Activated T-helper 1 cell treated with Interleukin-2 at 50 U/mL for 16 hours (primary cell): ENCODE measurements at regions not wholly inside any gene's neighbourhood (a gene's known extent, or its start where the extent isn't known, plus 50 kb on each side); places are given as distances from the start of the nearest gene placed in this dataset.
A peak's percentile ranks its signal among the peaks of the same experiment; 100 is the strongest.
"Not testable (repeated sequence)": the region's sequence is repeated elsewhere in the genome, so short reads cannot be mapped to it uniquely, and the experiment has no call there.

Source experiments
- DNase-seq: peaks from one replicate; pipeline ENCODE4 v3.0.0-alpha.2; 2020; ENCODE audit warnings: low read depth

DNA sequence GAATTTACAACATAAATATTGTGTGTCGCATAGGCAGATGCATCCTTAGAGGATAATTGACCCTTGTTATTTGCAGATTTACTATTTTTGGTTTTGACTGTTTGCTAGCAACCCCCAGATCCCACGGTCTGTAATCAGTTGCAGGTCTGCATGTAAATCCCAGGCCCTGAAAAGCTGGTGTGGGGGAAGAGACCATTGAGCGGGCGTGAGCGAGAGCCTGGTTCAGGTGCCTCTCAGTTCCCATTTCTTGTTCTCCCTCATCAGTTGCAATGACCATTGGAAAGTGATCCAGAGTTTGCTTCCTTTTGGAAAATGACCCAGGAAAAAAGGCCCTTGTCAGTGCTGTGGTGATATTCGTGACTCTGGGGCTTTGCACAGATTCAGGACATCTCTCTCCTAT lies 238.9 kb downstream of the UACA start:
- no peak for DNase-seq

DNA sequence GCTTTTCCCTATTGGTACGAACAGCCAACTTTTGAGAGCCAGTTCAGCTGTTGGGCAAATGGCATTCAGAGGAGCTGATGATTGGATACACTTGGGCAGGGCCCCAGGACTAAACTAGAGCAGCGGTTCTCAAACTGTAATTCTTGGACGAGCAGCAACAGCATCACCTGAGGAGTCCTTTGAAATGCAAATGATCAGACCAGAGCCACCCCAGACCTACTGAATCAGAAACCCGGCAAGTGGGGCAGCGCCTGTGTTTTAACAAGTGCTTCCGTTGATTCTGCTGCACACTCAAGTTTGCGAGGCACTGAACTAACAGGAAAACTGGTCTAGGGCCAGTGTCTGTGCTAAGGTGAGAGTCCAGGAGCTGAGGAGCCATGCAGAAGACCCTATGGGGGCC lies 239.7 kb downstream of the UACA start:
- DNase-seq = no peak

DNA sequence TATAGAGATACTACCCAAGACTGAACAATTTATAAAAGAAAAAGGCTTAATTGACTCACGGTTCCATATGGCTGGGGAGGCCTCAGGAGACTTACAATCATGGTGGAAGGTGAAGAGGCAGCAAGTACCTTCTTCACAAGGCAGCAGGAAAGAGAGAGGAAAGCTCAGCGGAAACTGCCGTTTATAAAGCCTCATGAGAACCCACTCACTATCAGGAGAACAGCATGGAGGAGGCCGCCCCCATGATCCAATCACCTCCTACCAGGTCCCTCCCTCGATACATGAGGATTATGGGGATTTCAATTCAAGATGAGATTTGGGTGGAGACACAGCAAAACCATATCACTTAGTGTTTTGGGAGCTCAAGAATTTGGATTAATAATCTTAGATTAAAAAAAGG lies 240.2 kb downstream of the UACA start:
- DNase-seq = no peak

DNA sequence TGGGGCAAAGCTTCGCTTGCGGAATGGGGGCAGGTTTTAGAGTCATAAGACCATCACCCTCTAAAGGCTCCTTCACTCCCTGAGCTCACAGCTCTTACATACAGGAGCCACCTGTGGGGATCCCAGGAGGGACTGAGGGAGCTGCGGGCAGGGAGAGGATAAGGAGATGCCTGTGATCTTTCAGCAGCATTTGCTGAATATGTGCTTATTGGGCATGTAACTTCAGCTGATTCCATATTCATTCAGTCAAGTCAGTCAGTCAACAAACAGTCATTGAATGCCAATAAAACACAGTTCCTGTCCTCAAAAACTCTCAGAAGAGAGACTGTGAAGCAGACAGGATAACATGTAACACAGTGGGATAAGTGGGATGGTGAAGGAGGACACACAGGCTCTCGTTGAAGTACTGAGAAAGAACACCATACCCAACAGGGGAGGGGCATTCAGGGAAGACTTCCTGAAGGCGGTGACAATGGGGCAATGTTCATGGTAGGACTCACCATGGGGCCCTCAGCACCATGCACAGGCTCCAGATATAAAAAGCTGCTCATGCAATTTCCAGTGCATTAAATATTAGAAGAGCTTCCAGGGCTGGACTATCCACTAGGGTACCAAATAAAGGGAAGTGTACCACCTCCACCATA lies 240.9 kb downstream of the UACA start:
- DNase-seq = no peak

DNA sequence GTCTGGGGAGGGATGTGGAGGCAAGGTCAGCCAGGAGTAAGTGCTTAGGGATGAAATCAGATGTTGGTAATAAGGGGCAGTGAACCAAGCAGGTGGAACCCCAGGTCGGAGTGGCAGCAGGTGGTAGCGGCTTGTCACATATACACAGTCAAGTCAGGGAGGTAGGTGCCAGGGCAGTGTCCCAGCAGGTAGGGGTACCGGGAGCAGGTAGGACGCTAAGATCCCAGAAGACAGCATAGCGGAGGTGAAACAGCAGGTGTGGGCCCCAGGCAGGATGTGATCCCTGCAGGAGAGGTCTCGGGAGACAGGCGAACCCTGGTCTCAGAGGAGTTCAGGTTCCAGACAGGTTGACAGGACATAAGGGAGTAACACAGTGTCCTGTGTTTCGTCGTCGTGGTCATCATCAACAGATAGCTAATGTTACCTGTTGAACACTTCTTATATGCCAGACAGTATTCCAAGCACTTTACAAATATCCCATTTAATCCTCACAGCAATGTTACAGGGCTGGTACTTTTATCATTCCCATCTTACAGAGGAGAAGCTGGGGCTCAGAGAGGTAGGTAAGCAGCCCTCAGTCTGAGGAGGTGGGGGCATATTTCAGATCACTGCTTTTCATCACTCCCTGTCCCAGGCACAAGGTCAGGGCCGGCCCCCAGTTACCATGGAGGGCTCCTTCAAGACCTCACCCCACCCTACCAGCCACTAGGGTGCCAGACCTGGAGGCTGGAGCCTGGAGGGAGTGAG lies 241.6 kb downstream of the UACA start:
- no peak for DNase-seq

DNA sequence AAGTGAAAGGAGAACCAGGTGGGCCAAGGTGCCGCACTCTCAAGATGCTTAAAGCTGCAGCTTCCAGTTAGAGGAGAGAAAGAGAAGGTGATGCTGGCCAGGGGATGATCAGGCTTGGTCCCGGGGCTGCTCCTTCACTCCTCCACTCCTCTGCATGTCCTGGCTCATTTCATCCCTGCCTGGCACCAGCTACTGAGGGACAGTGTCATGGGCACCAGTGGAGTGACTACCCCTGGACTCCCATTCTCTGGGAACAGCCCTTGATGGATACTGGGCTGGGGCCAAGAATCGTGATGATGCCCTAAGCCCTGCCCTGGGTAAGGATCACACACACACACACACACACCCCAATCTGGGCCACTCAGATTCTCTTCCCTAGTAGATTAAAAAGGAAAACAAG lies 243.7 kb downstream of the UACA start:
- DNase-seq = no peak

GRCh38 chr15:70519004-70519365 lies 244.4 kb downstream of the UACA start:
- DNase-seq = no peak

DNA sequence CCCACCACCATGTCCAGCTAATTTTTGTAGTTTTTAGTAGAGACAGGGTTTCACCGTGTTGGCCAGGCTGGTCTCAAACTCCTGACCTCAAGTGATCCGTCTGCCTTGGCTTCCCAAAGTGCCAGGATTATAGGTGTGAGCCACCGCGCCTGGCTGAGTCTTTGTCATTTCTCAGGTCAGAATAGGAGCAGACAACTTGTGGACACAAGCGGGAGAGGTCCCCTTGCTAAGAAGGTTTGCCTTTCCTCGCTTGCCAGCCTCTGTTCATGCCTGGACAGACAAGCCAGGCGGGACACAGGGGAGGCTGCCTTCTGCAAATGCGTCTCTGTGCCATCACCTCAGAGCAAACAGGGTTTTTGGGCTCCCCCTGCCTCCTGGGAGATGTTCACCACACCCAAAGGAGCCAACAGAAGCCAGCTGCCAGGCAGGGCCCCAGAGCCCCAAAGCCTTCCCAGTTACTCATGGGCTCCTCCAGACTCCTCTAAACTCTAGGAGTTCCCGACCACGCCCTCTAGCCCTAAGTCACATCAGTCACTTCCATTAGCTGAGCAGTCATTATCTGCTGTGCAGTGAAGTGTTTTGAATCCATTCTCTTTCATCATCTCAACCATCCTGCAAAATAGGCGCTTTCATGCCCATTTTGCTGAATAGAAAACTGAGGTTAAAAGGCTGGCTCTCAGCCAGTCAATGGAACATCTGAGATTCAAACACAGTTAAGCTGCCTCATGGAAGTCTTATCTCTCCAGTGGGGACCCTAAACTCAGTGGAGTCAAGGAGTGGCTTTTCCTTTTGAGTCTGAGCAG lies 245.0 kb downstream of the UACA start:
- DNase-seq = no peak

GRCh38 chr15:70517194-70517590 lies 246.2 kb downstream of the UACA start:
- DNase-seq = no peak

GRCh38 chr15:70516408-70517193 lies 246.8 kb downstream of the UACA start:
- no peak for DNase-seq

GRCh38 chr15:70514251-70514650 lies 249.1 kb downstream of the UACA start:
- no peak for DNase-seq

- DNase-seq = no peak
Measured at GRCh38 chr15:70513819-70514218, 249.5 kb downstream of the UACA start.

DNA sequence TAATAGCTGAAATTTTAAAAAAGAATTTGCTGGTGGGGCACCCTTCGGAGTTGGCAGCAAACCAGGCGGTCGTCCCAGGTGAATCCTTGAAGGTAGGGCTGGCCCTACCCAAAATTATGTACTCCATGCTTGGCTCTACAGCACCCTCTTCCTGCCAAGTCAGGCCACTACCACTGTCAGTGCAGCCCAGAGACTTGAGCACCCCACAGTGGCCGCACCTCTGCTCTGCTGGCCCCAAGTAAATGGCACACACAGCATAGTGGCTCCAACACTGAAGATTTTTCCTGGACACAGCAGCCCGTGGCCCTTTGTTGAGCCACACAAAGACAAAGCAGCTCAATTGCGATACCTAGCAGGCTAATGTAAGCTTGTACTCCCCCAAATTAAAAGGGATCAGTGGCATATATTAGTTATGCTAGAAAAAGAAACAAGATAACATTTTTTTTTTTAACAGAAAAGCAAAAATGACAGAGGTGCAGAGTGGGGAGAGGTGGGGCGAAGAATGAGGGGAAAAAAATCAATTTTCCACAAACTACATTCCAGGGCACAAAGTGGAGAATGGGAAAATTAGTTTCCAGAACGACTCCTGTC lies 250.5 kb downstream of the UACA start:
- DNase-seq = peak; percentile 41

GRCh38 chr15:70511972-70512587 lies 251.3 kb downstream of the UACA start:
- DNase-seq = not testable (repeated sequence)

GRCh38 chr15:70510433-70510832 lies 252.9 kb downstream of the UACA start:
- no peak for DNase-seq

- no peak for DNase-seq
Measured at GRCh38 chr15:70509731-70510143, 253.6 kb downstream of the UACA start.

- DNase-seq = no peak
Measured at GRCh38 chr15:70509282-70509662, 254.1 kb downstream of the UACA start.

GRCh38 chr15:70508561-70509281 lies 254.6 kb downstream of the UACA start:
- DNase-seq = no peak

GRCh38 chr15:70507772-70508371 lies 255.5 kb downstream of the UACA start:
- no peak for DNase-seq
